ENCODE measurements at regions not wholly inside any gene's neighbourhood (a gene's known extent, or its start where the extent isn't known, plus 50 kb on each side); places are given as distances from the start of the nearest gene placed in this dataset.

DNA sequence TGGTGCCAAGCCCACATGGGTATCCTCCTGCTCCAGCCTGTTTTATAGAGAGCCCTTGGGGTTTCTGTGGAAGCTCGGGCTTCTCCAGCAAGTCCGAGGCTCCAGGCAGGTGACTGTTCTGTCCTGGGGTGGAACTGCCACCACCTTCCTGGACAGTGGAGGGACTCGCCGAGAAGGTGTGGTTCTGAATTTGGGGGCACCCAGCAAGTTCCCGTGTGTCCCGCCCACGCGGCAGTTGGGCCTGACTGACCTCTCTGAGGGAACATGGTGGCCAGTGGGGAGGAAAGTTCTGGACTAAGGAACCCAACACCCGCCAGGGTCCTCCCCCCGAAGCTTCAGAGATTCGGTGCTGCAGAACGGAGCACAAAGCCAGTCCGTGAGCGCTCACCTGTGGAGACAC, 158.1 kb upstream of the C1orf174 start:
- Histone ChIP-seq H2AFZ (ENCODE audit: low read depth, low read length) (no peak overlapping the region), H3K27ac (ENCODE audit: low read length) (no peak overlapping the region), H3K4me2 (ENCODE audit: low read length) (no peak overlapping the region), H4K20me1 (ENCODE audit: insufficient read depth, low read length) (no peaks in the 10 kb centered on the region), H3K4me1 (ENCODE audit: low read length) (no peaks in the 10 kb centered on the region), H3K9me3 (ENCODE audit: insufficient read depth, low read length) (no peaks in the 10 kb centered on the region), H3K27me3 (ENCODE audit: low read depth, low read length) (no peaks in the 10 kb centered on the region), H3K9ac (ENCODE audit: low read length) (no peak overlapping the region), H3K79me2 (ENCODE audit: low read length) (no peaks in the 10 kb centered on the region), H3K36me3 (replicated peaks; ENCODE audit: low read depth, low read length) (no peaks in the 10 kb centered on the region), H3K4me3 (ENCODE audit: low read length) (no peak overlapping the region)
- TF ChIP-seq, protein P1, sequence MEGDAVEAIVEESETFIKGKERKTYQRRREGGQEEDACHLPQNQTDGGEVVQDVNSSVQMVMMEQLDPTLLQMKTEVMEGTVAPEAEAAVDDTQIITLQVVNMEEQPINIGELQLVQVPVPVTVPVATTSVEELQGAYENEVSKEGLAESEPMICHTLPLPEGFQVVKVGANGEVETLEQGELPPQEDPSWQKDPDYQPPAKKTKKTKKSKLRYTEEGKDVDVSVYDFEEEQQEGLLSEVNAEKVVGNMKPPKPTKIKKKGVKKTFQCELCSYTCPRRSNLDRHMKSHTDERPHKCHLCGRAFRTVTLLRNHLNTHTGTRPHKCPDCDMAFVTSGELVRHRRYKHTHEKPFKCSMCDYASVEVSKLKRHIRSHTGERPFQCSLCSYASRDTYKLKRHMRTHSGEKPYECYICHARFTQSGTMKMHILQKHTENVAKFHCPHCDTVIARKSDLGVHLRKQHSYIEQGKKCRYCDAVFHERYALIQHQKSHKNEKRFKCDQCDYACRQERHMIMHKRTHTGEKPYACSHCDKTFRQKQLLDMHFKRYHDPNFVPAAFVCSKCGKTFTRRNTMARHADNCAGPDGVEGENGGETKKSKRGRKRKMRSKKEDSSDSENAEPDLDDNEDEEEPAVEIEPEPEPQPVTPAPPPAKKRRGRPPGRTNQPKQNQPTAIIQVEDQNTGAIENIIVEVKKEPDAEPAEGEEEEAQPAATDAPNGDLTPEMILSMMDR (IDR thresholded peaks at IDR 0.05; ENCODE audit: low read depth, low read length), result no peak
- no peak for TF ChIP-seq EZH2phosphoT487 (IDR thresholded peaks at IDR 0.05; ENCODE audit: low read depth)

DNA sequence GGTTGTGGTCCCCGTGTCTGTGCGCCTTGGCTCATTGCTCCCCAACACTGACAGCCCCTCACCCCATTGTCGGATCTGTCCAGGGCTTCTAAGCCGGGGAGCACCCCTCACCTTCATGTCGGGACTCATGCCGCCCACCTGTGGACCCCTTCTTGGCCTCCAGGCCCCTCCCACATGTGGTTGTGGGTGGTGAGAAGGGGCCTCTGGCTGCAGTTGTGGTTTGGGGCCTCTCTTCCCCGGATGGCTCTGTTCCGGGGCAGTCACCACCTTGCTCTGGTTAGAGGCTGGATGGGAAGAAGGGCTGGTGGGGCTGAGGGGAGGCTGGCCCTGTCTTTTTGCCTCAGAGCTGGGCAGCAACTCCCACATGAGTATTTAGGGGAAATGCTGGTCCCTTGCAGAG, 158.6 kb upstream of the C1orf174 start:
- Histone ChIP-seq H3K36me3 (replicated peaks; ENCODE audit: low read depth, low read length) (no peaks in the 10 kb centered on the region), H3K9me3 (ENCODE audit: insufficient read depth, low read length) (no peaks in the 10 kb centered on the region), H3K4me3 (ENCODE audit: low read length) (no peak overlapping the region), H3K27ac (ENCODE audit: low read length) (no peak overlapping the region), H3K4me1 (ENCODE audit: low read length) (no peaks in the 10 kb centered on the region), H4K20me1 (ENCODE audit: insufficient read depth, low read length) (no peaks in the 10 kb centered on the region), H3K9ac (ENCODE audit: low read length) (no peak overlapping the region), H3K4me2 (ENCODE audit: low read length) (no peak overlapping the region), H3K79me2 (ENCODE audit: low read length) (no peaks in the 10 kb centered on the region), H2AFZ (ENCODE audit: low read depth, low read length) (no peak overlapping the region), H3K27me3 (ENCODE audit: low read depth, low read length) (no peaks in the 10 kb centered on the region)
- TF ChIP-seq, protein P1 (IDR thresholded peaks at IDR 0.05; ENCODE audit: low read depth, low read length), result no peak
- TF ChIP-seq EZH2phosphoT487 (IDR thresholded peaks at IDR 0.05; ENCODE audit: low read depth), result no peak

DNA sequence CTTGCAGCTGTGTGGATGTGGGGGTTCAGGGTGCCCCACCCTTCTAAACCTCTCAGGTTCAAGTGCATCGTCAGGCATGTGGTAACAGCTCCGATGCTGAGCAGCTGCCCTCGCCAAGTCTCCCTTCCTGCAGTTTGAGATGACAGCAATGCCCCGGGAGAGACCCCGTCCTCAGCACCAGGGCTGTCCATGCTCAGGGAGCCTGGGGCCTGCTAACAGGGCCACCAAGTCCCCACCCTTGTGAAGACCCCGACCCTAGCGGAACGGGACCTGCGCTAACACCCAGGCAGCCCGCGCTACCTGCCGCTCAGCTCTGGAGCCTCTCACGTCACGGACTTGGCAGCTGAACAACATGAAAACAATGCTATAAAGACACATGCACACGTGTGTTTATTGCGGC, 159.2 kb upstream of the C1orf174 start:
- Histone ChIP-seq H3K27me3 (ENCODE audit: low read depth, low read length) (no peaks in the 10 kb centered on the region), H3K9ac (ENCODE audit: low read length) (no peak overlapping the region), H3K4me1 (ENCODE audit: low read length) (no peaks in the 10 kb centered on the region), H3K27ac (ENCODE audit: low read length) (no peak overlapping the region), H3K79me2 (ENCODE audit: low read length) (no peaks in the 10 kb centered on the region), H3K4me2 (ENCODE audit: low read length) (no peak overlapping the region), H4K20me1 (ENCODE audit: insufficient read depth, low read length) (no peaks in the 10 kb centered on the region), H3K4me3 (ENCODE audit: low read length) (no peak overlapping the region), H3K9me3 (ENCODE audit: insufficient read depth, low read length) (no peaks in the 10 kb centered on the region), H2AFZ (ENCODE audit: low read depth, low read length) (no peak overlapping the region), H3K36me3 (replicated peaks; ENCODE audit: low read depth, low read length) (no peaks in the 10 kb centered on the region)
- no peak for TF ChIP-seq EZH2phosphoT487 (IDR thresholded peaks at IDR 0.05; ENCODE audit: low read depth)
- TF ChIP-seq, protein P1 (IDR thresholded peaks at IDR 0.05; ENCODE audit: low read depth, low read length), result no peak

DNA sequence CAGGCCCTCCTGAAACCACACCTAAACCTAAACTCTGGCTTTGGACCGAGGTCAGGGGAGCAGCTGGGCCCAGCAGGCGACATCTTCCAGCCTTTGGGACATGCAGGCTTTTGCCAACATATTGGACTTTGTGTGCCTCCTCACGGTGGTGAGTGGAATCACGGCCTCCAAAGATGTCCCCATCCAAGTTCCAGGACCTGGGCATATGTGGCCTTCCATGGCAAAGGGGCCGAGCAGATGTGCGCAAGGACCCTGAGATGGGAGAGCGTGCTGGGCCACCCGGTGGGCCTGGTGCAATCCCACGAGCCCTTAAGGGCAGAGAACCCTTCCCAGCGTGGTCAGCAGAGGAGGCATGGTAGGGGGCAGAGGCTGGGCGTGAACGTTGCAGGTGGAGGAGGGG, 160.8 kb upstream of the C1orf174 start:
- no peak for TF ChIP-seq EZH2phosphoT487 (IDR thresholded peaks at IDR 0.05; ENCODE audit: low read depth)
- TF ChIP-seq, protein P1 (IDR thresholded peaks at IDR 0.05; ENCODE audit: low read depth, low read length), result no peak
- Histone ChIP-seq H3K27ac (ENCODE audit: low read length) (no peak overlapping the region), H3K27me3 (ENCODE audit: low read depth, low read length) (no peaks in the 10 kb centered on the region), H4K20me1 (ENCODE audit: insufficient read depth, low read length) (no peaks in the 10 kb centered on the region), H3K4me2 (ENCODE audit: low read length) (no peak overlapping the region), H3K36me3 (replicated peaks; ENCODE audit: low read depth, low read length) (no peaks in the 10 kb centered on the region), H3K4me3 (ENCODE audit: low read length) (no peak overlapping the region), H3K79me2 (ENCODE audit: low read length) (no peaks in the 10 kb centered on the region), H3K4me1 (ENCODE audit: low read length) (no peaks in the 10 kb centered on the region), H3K9me3 (ENCODE audit: insufficient read depth, low read length) (no peaks in the 10 kb centered on the region), H2AFZ (ENCODE audit: low read depth, low read length) (no peak overlapping the region), H3K9ac (ENCODE audit: low read length) (no peak overlapping the region)
